HG03045 (cell line): ENCODE measurements at regions not wholly inside any gene's neighbourhood (a gene's known extent, or its start where the extent isn't known, plus 50 kb on each side); places are given as distances from the start of the nearest gene placed in this dataset.
"Not testable (repeated sequence)": the region's sequence is repeated elsewhere in the genome, so short reads cannot be mapped to it uniquely, and the experiment has no call there.

ENCODE experiments used
- ATAC-seq: cut with Tn5 transposase; IDR thresholded peaks from one replicate; pipeline ENCODE4 v1.9.1; 2021; ENCODE audit warnings: mild to moderate bottlenecking, moderate library complexity; ENCODE audit not compliant: unreplicated experiment

GRCh38 chr3:194877291-194878119, 191.8 kb downstream of the FAM43A start:
- ATAC-seq = no peak

- ATAC-seq = no peak
These were observed 193.6 kb downstream of the FAM43A start for GRCh38 chr3:194879126-194879877.

GRCh38 chr3:194879991-194880939, 194.6 kb downstream of the FAM43A start:
- ATAC-seq = no peak

GRCh38 chr3:194880940-194881925, 195.6 kb downstream of the FAM43A start:
- ATAC-seq = no peak

GRCh38 chr3:194884649-194885315, 199.1 kb downstream of the FAM43A start:
- ATAC-seq = no peak

- no peak for ATAC-seq
These were observed 200.1 kb downstream of the FAM43A start for GRCh38 chr3:194885766-194886165.

- no peak for ATAC-seq
These were observed 201.2 kb downstream of the FAM43A start for GRCh38 chr3:194886836-194887235.

GRCh38 chr3:194888062-194888461, 202.4 kb downstream of the FAM43A start:
- ATAC-seq = not testable (repeated sequence)

- no peak for ATAC-seq
These were observed 203.2 kb downstream of the FAM43A start for GRCh38 chr3:194888916-194889315.

GRCh38 chr3:194890091-194890490, 204.4 kb downstream of the FAM43A start:
- ATAC-seq = no peak

GRCh38 chr3:194893121-194893987, 207.7 kb downstream of the FAM43A start:
- ATAC-seq = no peak

GRCh38 chr3:194894538-194894937, 208.9 kb downstream of the FAM43A start:
- ATAC-seq = no peak

- ATAC-seq = no peak
These were observed 215.3 kb downstream of the FAM43A start for GRCh38 chr3:194900854-194901522.

- ATAC-seq = not testable (repeated sequence)
These were observed 217.8 kb downstream of the FAM43A start for GRCh38 chr3:194903447-194903846.

- ATAC-seq = not testable (repeated sequence)
These were observed 219.3 kb downstream of the FAM43A start for GRCh38 chr3:194904999-194905398.

- no peak for ATAC-seq
These were observed 220.0 kb downstream of the FAM43A start for GRCh38 chr3:194905696-194906095.

- no peak for ATAC-seq
These were observed 220.5 kb downstream of the FAM43A start for GRCh38 chr3:194906229-194906629.
